NCI-H128 (cell line): ENCODE measurements at regions not wholly inside any gene's neighbourhood (a gene's known extent, or its start where the extent isn't known, plus 50 kb on each side); places are given as distances from the start of the nearest gene placed in this dataset.
"Not testable (repeated sequence)": the region's sequence is repeated elsewhere in the genome, so short reads cannot be mapped to it uniquely, and the experiment has no call there.

Experiments
- DNase-seq: peaks from one replicate; lab custom pipeline; 2025; ENCODE audit not compliant: unreplicated experiment; lab: John Stamatoyannopoulos, UW

DNA sequence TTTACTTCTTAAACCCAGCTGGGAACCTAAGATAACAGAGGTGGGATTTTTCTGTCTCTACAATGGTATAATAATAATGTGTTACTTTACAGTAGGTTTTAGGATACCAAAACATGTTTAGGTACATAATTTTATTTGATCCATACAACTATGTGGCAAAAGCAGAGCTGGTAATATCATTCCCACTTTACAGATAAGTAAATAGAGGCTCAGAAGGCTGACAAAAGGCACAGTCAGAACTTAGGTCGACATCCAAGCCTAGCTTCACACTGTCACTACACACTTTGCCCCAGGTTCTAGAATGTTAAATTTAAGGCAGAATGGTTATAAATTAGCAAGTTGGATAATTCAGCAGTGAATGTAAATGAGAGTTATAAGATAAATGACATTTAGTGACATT lies 189.6 kb upstream of the PARD3B start:
- no peak for DNase-seq

DNA sequence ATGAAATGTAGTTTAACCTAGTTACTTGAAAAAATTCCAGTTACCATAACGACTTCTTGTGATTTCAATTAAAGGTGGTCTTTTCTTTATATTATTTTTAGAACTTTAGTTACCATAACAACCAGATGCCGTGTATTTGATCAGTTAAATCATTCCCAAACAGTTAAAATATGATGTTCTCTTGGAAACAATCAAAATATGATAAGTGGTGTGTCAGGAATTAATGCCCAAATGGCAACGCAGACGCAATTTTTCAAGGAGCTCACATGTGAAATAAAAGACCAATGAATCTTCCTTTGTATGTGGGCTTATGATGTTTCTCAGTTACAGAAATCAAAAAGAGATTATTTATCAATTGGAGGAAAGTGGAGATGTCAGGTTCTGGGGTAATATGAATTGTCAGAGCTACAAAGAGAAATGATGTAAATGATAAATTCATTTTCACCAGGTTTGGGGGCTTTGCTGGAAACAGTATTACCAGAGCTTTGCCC lies 189.1 kb upstream of the PARD3B start:
- DNase-seq = no peak

DNA sequence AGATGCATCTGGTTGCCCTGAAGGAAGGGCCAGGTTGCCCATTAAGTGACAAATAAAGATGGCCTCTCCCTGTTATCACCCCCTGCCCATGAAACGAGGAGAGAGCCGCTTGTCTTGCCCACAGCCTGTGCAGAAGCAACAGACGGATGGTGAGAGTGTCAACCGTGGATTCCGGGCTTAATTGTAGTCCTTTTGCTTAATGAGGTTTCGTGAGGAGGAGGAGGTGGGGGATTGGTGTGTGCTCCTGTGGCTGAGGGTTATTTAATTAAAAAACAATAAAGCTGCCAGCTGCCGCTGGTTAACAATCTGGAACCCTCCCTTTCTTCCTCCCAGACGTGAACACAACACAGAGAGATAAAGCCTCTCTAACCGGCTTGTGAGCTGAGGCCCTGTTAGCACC lies 188.0 kb upstream of the PARD3B start:
- no peak for DNase-seq

DNA sequence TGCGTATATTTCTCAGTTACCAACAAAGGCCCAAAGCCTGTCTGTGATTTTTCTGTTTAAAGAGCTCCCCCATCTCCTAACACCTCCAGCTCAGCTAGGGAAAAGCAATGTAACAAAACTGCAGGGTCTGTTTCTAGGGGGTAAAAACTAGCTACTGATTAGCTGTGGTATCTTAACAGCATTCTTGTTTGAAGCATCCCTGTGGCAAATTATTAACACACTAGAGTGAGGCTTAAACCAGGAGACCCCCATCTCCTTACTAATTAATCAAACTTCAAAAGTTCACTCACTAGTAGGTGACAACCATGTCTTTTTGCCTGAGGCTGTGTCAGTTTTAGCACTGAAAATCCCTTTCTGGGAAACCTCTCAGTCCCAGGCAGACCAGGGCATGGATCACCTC lies 186.2 kb upstream of the PARD3B start:
- DNase-seq = no peak

DNA sequence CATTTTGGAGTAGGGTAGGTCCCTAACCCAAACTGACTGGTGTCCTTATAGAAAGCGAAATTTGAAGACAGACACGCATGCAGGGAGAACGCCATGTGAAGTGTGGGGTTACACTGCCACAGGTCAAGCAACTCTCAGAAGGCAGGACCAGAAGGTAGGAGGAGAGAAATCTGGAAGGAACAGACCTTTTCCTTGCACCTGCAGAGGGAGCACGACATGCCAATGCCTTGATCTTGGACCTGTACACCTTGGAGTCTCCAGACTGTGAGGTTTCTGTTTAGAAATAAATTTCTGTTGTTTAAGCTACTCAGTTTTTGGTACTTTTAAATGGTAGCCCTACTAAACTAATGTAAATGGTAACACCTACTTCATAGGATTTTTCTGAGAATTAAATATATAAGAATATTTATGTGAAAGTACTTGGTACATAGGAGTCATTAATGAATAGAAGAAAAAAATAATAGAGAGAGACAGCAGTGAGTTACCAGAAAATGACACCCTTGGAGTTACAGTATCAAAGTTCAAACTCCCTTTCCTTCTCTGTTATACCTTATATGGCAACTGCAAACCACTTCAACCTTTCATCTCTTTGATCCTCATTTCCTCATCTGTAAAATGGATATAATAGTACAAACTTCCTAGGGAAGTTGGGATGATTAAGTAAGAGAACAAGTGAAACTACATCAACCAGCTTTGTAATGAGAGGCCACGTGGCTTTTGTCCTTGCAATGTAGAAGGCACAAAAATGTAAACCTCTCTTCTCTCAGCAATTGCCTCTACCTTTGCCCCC lies 184.9 kb upstream of the PARD3B start:
- DNase-seq = no peak

DNA sequence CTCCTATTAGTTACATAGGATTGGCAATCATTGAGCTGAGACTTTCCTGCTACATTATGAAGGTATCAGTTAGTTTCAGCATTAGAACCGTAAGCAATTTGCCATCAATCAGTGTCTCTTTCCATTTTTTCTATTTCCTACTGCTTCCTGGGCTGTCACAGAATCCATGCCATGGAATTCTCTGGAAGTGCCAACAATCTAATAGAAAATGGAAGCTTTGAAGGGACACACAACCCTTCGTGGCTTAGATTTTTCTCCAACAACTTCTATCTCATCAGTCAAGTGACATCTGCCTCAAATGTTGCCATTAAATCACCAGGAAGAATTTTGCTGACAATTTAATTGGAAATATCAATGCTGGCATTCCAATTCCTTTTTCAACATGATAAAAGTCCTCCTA lies 183.5 kb upstream of the PARD3B start:
- no peak for DNase-seq

DNA sequence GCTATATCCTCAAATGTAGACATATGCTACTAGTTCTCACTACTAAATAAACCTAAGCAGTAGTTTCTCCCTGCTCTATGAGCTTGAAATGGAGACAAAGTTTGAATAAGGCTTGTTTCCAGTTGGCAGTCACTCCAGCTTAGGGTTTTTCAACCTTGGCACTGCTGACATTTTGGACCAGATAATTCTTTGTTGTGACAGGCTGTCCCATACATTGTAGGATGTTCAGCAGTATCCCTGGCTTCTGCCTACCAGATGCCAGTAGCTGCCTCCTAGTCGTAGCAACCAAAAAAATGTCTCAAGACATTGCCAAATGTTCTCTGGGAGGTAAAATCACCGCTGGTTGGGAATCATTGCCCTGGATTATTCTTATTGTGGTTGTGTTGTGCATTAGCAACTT lies 182.7 kb upstream of the PARD3B start:
- DNase-seq = no peak

DNA sequence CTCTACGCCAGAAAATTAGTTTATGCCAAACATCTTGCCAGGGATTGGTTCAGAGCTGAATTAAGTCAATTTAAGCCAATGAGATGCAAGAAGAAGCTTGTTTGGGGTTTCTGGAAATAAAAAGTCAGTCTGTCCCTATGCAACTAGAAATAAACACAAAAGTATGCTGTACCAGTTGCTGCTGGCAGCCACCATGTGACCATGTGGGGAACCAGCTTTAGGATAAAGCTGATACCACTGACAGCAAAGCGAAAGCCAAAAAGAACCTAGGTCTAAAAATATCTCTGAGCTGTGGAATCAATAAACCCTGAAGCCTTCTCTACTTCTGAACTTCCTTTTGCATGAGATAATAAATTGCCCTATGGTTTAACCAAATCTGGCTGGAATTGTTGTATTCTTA lies 181.8 kb upstream of the PARD3B start:
- no peak for DNase-seq

DNA sequence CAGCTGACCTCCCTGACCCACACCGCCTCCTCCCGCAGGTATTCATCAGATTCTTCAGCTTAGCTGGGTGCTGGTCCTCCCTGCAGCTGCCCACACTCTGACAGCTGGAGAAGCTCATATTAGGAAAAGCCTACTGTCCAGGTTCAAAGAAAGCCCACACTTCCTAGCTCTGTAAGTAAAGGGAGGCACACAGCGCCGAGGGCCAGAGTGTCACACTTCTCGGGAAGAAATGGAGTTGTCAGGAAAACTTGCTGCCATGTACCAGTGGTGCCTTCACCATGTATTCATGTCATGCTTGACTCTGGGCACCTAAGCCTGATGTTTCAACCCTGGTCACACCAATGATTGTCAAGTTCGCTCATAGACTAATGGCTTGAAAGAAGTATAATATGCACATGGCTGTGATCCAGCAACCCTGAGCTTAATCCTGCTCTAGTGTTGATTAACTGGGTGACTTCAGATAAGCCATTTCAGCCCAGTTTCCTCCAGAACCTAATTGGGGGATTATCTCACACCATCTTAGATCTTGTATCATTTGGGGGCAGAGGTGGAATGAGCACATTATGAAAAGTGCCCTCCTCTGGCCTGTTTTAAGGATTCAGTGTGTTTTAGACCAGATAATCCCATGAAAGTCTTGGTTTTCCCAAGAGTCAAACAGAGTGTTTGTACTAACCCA lies 180.3 kb upstream of the PARD3B start:
- DNase-seq = no peak

DNA sequence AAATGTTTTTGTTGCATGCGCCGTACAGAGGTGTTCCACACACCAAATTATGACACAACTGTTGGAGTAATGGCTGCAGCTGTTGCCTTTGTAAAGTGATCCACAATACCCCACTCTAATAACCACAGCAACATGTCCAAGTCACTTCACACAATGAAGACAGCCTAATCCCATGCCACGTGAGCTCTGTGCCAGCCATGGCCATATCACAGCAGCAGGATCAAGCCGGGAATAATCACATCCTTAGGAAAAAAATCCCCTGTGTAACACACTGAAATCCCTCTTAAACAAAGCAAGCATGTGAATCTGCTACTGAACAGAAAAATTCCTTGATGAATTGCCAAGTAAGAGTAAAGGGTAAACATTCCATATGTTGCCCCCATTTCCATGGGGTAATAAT lies 179.5 kb upstream of the PARD3B start:
- DNase-seq = no peak

DNA sequence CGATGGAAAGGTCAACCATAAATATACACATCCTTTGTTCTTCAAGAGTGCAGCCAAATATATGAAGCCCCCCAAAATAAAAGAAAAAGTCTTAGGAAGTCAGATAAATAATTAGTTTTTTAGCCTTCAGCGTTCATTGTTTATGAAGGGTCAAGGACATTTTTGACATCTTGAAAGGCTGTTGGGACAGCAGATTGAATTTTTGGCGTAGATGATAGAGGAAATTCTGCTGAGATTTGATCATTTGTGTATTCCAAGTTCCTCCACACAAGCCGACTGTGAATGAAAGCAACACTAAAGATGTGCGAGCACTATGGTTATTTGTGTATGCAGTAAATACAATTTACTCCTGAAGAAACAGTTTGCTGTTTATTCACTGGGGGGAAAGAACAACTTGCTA lies 177.8 kb upstream of the PARD3B start:
- no peak for DNase-seq

DNA sequence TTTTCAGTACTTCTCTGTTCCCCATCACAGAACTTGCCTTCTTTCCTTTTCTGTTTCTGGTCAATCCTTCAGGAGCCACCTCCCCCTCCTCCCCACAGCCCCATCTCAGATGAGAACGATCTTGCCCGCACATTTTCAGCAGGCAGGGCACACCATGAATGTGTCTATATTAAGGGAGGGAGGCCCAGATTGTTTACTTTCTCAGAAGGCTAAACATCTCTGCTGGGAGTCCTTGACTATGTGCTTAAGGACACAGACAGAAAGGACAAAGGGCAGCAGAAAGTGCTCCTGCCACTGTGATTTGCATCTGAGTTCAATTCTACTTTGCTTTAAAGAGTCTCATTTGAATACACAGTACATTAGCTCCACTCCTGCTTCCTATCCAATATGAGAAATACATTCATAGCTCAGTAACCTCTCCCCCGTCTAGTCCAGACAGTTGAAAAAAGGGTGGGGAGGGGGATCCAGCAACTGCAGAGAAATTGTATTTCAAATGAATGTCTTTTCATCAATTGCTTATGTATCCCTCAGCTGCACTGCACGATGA lies 175.0 kb upstream of the PARD3B start:
- no peak for DNase-seq

DNA sequence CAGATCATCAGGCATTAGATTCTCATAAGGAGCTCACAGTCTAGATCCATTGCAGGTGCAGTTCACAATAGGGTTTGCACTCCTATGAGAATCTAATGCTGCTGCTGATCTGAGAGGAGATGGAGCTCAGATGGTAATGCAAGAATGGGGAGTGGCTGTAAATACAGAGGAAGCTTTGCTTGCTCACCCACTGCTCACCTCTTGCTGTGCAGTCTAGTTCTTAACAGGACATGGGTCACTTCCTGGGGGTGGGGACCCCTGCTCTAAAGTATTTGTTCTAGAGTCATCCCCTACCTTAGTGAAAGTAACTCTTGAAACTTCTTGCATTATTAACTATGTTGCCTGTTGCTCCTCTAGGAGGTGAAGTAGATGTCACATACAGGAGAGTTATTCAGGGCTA lies 171.3 kb upstream of the PARD3B start:
- no peak for DNase-seq

DNA sequence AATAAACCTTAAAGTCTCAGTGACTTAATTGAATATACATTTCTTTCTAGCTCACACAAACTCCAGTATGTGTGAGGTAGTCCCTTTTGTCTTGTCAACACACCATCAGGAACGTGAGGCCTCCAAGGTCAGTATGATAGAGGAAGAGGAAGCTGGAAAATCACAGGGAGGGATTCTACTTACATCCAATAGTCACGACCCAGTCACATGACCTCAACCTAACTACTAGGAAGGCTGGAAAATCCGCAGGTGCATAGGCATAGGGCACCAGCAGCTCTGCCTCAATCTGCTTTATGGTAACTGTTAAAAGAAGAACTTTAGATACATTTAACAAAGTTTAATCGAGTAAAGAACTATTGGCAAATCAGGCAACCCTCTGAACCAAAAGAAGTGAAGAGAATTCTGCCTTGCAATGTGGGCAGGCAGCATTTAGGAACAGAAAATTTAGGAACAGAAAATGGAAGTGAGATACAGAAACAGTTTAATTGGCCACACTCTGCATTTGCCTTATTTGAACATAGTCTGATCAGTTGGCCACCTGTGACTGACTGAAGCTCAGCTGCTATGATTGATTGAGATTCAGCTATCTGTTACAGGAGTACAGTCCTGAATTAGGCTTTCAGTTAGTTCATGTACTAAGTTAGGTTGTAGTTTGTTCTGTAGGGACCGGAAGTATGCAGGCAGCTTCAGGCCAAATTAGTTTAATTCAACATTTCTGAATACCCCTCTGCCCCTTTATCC lies 165.0 kb upstream of the PARD3B start:
- no peak for DNase-seq

DNA sequence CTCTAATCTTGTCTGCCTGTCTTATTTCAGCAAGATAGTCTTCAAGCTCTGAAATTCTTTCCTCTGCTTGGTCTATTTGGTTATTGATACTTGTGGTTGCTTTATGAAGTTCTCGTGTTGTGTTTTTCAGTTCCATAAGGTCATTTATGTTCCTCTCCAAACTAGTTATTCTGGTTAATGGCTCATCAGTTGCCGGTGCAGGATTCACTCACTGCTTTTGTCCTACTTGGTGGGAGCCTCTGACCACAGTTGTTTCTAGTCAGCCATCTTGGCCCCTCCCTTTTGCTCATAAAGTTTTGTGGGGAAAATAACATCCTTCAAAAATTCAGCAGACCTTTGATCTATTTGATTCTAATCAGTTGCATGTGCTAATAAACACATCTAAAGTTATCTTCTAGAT lies 158.6 kb upstream of the PARD3B start:
- DNase-seq = no peak

DNA sequence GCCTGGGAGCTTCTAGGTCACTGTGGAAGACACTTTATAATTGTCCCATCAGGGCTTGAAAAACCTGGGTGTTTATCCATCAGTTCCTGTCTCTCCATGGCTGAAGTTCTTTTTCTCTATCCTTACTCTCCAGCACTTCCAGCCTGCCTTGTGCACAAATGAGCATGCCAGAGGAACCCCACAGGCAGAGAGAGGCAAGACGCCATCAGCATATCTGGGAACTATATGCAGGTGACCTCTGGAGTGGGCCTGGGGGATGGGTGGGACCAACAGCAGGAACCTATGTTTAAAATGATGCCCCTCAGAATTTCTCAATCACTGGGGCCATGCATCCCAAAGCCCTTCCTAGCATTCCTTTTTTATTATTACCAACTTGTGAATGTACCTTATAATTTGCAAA lies 156.2 kb upstream of the PARD3B start:
- DNase-seq = no peak

DNA sequence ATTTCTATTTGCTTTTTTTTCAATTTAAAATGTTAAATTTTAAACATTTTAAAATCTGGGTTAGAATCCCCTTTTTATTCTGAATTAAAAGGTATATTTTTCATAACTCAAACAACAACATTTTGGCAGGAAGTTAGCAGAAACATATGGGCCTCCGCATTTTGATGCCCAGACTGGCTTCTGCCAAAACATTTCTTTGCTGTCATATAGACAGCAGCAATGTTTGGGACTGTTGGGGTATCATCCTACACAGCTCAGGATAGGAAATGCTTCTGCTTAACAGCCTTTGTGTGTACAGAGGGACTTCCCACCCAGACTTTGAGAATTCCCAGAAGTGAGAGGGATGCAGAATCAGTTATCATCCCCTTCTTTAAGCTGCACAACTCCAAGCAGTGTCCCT lies 155.4 kb upstream of the PARD3B start:
- DNase-seq = no peak

DNA sequence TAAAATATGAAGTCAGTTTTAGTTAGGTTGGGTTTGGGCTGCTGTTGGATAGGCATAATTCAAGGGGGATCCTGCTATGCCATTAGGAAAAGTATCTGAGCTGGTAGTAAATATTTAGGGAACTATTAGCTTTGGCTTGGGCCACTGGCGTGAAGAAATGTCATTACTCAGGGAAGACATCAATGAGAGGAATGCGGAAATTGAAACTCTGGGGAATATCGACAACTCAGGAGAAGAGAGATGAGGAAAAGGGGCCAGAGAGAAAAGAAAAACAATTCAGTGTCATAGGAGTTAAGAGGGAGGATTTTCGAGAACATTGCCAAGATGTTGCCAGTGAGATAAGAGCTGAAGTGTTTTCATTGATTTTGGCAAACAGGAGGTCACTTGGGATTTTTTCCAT lies 149.7 kb upstream of the PARD3B start:
- no peak for DNase-seq

DNA sequence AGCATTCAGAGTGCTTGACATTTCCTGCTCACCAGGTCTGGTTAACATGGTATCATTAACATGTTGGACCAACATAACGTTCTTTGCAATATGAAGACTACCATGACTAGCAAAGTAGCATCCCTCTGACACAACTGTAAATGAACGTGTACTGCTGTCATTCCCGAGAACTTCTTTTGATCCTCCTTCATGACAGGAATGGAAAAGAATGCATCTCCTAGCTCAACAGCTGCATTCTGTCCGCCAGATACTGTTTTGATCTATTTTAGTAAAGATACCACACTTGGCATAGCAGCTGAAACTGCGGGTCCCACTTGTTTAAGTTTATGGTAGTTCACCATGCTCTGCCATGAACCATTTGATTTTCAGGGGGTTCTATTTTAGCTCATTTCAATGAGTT lies 144.2 kb upstream of the PARD3B start:
- DNase-seq = no peak

DNA sequence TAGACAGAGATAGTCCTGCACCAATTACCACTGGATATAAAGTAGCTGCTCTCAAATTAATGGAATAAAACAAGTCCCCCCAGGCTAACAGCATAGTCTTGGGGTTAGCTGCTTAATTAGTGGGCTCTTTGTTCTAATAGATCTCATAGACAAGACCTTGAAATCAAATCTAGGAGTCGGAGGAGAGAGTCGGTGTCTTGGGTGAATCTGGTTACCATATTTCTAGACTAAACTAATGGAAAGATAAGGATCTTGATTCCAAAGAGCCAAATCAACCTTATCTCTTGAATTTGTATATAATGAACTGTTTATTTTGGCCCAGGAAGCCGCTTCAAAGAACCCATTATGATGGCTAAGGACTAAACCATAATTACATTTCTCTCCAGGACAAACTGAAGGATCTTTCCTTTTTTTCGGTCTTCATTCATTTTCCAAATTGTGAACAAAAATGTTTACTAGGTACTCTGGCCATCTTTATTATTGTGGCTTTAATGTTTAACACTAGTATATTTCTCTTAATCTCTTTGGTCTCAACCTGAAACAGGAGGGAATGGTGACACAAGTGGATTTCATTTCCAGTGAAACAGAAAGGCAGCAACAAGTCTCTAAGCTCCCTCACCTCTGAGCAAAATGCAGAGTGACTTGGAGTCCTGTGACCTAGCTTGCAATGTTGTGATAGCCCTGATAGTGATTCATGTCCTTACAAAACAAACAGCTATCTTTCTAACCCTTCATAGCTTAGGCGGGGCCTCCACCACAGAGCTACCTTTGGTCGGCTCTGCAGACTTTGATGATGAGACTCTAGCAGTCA lies 137.9 kb upstream of the PARD3B start:
- DNase-seq = no peak

DNA sequence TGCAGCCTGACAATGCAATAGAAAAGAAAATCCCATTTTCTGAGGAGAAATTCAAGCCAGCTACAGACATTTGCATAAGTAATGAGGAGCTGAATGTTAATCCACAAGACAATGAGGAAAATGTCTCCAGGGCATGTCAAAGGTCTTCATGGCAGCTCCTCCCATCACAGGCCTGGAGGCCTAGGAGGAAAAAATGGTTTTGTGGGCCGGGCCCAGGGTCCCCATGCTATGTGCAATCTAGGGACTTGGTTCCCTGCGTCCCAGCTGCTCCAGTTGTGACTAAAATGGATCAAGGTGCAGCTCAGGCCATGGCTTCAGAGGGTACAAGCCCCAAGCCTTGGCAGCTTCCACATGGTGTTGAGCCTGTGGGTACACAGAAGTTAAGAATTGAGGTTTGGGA lies 132.5 kb upstream of the PARD3B start:
- DNase-seq = not testable (repeated sequence)
